T-helper 2 cell treated with Interferon-gamma antibody and Interleukin-4, amounts not matched to agents 100 ng/mL and 5 ng/mL, for 36 hours (primary cell): ENCODE measurements at regions not wholly inside any gene's neighbourhood (a gene's known extent, or its start where the extent isn't known, plus 50 kb on each side); places are given as distances from the start of the nearest gene placed in this dataset.

Experiments
- intact Hi-C: fragments of 100-400 bp; cut with micrococcal nuclease; formaldehyde crosslinking; loops from one replicate; pipeline ENCODE4 v1.15.1; 2023

DNA sequence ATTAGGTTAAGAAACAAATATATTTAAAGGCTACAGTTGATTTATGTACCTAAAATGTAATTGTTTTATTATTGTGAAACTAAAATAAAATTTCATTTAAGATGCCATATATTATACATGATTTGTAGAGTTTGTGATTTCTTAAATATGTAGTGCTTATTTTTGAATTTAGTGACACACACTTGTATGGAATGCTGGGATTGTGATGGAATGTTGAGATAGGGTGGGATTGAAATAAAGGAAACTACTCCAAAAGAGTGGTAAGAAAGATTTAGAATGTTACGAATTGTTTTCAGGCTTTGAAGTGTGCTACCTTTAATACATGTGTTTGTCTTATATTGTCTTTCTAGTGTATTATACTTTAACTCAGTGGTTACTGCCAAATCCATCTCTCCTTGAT, 330.3 kb upstream of the PITX2 start:
- intact Hi-C loops = no loop called here

DNA sequence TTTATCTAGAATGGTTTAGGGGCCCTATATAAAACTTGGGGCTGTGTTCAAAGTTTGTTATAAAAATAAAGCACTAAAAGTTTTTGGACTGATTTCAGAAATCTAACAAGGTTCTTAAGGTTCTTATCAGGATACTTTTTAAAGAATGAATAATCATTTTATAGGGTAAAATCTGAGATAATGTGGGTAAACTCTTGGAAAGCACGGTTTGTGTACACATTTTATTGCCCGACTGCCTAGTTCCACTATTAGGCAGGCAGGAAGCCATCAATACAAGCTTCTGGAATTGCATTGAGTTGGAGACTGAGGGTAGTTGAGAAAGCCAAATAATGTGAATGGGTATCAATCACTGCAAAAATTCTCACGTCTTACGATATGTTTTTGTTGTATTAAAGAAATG, 331.0 kb upstream of the PITX2 start:
- intact Hi-C loops = no loop called here

DNA sequence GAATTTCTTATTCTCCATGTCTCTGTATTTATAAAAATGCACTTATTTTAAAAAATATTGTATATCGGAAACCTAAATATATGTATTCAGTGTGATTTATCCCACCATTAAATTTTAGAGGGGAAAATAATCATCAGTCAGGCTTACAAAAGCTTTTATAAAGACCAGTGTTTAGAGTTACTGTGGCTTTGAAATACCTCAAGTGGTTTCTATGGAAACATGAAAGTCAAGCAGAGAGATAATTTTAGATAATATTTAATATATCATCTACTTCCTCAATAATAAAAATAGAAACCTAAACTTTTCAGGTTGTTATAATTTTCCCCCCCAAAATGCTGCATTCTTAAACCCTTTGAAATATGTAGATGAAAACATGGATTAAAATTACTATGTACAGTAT, 332.9 kb upstream of the PITX2 start:
- intact Hi-C loops = no loop called here

DNA sequence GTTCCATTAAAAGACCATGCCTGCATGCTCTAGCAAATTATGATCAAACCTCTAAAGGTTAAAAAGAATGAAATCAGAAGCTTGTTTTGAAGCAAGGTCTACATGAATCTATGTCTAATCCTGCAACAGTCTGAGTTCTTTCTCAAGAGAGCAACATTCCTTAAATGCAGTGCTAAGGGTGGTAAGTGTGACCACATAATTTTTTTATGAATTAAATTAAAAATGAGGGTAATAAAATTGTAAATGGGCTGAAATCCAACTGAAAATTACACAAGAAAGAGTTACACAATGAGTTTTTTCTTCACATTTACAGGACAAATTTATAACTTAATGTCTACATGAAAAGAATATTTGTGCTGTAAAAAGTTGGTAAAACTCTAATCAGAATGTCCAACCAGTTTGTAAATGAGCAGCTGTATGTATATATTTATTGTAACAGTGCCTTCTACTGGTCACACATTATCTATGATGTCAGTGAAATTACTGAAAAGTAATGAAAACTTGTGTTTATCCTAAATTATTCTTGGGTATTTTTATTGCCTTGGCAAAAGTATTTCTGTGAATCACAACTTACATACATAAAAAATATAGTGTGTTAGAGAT, 336.3 kb upstream of the PITX2 start:
- intact Hi-C loops = no loop called here

DNA sequence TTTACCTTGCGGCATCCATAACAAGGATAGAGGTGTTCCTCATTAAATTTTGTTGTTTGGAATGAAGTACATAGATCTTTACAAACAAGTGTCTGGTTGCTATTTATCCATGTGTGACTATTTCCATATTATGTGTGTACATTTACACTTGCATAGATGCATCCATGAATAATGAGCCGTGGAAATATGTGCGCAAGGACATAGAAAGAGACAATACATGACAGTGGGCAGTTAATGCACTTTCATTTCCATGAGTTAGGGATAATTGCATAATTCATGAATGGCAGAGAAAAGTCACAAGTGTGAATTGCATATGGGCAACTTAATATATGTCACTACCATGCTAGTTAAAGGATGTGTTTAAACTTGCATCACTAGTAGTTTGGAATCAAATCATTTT, 338.2 kb upstream of the PITX2 start:
- intact Hi-C loops = no loop called here

DNA sequence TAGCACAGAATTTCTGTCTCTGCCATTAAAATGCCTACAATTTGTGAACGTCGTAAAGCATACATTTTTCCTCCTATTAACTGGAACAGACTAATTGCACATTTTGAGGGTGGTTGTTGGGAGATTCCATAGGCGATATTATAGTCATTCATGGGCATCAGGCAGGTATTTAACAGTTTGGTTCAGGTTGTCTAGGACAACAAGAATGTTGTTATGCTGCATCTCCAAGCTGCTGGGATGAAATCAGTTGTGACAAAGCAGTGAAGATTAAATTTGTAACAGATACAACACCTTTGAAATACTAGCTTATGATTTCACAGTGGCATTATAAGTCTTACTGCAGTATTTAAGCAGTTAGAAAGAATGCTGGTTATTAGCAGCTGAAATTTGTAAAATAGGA, 339.7 kb upstream of the PITX2 start:
- intact Hi-C loops = no loop called here

DNA sequence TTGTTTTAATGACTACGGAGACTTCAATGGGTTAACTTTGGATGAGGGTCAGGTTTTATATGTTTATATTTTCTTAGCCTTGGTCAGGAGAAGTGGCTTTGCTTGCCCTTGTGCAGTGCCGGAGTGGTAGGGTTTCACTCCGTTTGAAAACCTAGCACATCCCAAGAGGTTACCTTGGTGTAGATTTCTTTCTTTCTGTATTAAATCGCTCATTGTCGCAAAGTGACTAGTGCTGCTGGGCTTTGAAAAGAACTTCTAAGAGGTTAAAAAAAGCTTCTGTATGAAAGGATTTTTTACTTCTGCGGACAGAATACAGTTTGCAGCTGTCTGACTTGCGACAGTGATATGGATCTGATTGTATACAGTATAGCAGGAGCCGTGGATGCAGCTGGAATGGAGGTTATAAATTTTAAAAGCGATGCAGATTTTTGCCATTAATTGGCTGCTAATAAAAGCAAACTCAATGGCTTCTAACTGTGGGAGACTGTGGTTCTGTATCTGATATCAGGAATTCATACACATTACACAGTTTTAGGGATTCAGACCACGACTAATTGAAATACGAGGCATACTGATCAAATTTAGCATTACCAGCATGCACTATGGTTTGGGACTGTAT, 340.9 kb upstream of the PITX2 start:
- intact Hi-C loops = no loop called here

DNA sequence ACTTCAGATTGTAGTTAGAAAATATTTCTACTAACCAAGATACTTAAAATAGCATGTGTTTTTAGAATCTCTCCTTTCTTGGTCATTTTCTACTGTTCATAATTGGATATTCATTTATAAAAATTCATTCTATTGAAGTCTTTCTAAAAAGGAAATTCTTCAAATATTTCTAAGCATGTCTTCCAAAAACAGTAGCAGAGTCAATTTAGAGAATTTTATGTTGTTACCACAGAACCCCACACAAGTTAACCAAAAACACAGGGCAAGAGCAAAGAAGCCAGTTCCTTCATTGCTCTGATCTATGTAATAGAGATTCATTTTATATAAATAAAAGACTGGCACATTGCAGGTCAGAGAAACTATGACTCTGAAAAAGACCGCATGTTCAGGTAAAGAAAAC, 345.1 kb upstream of the PITX2 start:
- intact Hi-C loops = no loop called here

DNA sequence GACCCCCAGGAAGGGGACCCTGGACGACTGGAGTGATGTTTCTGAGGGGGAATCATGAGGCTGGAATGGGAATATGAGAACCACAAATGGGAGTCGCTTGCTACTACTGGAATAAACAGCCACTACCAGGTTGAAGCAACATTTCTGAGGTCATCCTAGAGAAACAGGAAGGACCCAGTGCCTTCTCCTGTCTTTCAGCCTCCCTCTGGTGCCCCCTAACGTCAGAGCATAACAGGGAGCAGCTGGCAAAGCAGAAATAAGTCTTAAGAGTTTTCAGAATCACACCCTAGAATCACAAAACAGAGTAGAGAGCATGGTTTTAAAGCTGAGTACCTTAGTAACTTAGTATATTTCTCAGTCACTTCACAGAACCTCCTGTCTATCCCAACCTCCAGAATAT, 347.8 kb upstream of the PITX2 start:
- intact Hi-C loops = no loop called here

DNA sequence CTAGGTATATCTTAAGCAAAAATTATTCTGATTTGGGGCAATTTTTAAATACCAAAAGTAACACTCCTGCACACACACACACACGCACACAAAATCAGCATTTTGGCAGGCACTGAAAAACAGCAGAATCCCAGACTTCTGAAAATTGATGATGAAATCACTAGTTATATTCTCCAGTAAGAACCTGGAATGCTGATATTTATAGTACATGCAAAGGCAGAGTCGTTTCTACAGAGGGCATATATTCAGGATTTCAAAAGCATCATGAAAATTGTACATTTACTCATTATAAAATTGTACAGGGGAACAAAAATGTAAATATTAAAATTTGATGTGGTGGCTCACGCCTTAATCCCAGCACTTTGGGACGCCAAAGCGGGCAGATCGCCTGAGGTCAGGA, 352.5 kb upstream of the PITX2 start:
- intact Hi-C loops = no loop called here

DNA sequence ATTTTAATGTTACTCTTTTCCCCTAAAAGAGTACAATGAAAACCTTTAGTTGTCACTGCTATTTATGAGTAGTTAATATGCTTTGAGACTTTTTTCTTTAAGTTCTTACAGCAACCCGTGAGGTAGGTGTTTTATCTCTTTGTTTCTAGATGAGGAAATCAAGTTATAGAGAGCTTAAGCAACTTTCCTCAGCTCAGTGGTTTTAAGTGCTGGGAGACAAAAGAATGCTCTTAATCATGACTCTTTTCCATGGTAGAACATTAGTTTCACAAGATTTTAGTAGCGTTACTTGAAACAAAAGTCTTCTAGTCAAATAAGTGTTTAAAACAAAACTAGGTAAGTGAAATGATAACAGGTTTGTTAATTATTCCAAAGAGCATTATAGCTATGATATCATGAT, 354.7 kb upstream of the PITX2 start:
- intact Hi-C loops = no loop called here

DNA sequence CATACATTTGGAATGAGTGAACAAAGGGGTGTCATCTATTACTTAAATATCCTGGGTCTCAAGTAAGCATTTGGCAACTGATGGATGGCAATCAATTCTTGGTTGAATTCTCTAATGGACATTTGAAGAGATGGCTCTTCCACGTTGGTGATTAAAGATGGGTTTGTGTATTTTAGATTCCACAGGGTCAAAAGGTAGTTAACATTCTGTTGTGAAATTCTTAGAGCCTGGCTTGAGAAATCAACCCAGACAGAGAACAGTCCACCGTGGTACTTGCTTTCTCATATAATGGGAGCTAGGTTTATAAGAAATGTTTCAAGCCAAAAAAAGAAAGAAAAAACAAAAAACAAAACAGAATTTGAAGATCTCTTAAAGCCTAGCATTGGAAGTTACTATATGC, 355.9 kb upstream of the PITX2 start:
- intact Hi-C loops = no loop called here

DNA sequence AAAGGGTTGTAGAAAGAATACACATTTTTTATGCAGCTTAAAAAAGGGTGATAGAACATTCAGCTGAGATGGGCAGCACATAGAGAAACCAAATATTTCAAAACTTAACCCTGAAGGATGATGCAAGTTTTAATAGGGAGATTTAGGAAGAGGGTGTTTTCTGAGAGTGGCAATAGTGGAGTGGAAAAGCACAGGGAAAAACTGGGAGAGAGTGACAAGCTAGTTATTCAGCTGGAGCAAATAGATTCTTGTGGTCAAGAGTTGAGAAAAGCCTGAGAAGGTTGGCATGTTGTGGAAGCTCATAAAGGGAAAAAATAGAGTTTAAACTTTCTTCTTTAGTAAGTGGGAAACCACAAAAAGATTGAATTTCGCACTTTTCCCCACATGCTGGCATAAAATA, 359.6 kb upstream of the PITX2 start:
- intact Hi-C loops = no loop called here

DNA sequence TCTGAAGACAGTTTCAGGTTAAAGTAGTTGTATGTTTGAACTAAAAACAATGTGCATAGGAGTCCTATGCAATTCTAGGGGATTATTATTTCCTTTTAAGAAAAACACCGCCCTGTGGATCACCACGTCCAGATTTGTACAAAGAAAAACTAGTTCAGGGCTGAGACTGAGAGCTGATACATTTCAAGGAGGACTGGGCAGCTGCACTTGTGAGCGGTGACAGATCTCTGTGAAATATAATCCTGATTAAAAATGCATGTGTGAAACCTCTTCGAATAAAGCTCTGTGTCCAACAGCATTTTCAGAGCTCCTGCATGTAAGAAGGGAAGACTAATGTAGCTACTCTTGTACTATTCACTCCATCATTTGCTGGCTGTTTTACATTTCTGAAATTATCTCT, 365.8 kb upstream of the PITX2 start:
- intact Hi-C loops = no loop called here

DNA sequence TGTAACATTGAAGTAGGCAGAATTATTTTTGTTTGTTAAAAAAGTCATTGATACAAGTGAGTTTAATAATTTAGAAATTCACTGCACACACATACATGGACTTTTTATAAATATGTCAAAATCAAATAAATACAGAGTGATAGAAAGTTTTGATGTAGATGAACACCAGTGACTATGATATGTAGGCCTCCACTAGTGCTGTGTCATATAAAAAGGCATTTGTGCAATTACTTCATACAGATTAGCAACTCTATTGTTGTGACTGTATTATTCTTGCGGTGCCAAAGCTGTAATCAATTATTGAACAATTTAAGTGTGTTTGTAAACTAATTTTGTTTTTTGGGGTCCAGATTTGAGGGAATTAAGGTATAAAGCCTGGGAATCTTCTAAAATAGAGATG, 366.2 kb upstream of the PITX2 start:
- intact Hi-C loops = no loop called here

DNA sequence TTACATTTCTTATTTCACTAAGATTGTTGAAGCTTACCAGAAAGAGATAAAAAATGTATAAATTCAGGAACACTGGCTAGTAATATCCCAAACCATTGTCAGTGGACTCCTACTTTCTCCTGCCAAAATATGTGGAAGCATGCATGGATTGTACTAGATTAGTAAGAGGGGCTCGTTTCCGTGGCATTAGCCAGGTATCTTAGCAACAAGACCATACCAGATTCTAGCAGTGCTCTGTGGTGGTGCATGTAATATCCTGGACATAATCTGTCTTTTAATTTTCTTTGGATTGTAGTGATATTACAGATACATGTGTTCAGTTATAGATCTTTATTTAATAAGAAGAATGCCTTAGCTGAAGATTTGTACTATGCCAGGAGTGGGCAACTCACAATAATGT, 371.9 kb upstream of the PITX2 start:
- intact Hi-C loops = no loop called here

DNA sequence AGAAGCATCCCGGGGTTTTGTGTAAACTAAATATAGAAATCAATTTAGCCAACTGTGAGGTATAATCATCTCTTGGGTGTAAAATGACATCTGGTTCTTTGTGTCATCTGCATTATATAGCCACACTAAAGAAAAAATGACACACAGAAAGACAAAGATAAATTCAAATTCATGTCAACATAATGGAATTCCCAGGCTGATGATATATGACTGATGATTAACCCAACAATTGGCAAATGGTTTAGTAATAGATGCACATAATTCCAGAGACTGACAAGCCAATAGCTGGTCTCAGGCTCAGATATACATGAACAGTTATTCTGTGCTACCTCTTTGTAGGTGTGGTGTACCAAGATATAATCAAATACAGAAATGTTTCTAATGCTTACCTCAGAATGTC, 375.4 kb upstream of the PITX2 start:
- intact Hi-C loops = no loop called here

DNA sequence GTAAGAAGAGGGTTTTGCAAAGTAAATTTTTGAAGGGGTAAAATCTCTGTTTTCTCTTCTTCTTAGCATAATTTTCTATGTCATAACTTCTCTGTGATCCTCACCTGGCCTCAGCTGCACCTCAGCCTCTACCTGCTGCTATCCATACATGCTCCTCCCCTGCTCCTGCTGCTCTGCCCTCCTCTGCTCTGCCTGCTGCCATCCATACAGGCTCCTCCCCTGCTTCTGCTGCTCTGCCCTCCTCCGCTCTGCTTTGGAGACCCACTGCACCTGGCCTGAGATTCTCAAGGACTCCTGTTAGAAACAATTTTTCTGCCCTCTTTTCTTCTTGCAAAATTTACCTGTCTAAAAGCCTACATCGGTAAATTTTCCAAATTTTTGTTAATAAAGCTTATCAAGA, 388.6 kb upstream of the PITX2 start:
- intact Hi-C loops = no loop called here

DNA sequence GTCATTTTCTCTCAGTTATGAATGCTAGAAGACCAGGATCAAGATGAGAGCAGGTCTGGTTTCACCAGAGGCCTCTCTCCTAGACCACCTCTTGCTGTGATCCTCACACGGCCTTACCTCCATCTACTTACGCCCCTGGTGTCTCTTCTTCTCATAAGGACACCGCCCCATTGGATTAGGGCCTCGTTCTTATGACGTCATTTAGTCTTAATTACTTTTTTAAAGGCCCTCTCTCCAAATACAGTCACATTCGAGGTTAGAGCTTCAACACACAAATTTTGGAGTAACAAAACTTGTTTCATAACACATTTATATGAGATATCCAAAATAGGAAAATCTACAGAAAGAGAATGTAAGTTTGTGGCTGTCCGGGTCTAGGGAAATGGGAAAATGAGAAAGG, 391.0 kb upstream of the PITX2 start:
- intact Hi-C loops = no loop called here

DNA sequence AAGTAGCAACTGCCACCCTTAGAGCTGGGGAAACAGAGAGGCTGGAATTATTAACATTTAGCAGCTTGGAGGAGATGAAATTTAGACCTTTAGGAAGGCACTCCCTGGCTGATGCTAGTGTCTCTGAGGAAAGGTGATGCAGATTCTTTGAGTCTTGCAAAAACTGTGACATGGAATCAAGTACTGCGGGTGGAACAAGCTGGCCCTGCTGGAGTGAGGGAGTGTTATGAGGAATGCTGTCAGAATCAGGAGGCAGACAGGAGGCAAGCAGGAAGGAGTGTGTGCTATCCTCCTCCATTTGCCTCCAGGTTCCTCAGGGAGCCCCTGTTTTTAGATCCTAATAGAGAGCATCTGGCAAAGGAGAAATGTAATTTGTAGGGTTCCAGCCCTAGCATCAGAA, 391.7 kb upstream of the PITX2 start:
- intact Hi-C loops = no loop called here

DNA sequence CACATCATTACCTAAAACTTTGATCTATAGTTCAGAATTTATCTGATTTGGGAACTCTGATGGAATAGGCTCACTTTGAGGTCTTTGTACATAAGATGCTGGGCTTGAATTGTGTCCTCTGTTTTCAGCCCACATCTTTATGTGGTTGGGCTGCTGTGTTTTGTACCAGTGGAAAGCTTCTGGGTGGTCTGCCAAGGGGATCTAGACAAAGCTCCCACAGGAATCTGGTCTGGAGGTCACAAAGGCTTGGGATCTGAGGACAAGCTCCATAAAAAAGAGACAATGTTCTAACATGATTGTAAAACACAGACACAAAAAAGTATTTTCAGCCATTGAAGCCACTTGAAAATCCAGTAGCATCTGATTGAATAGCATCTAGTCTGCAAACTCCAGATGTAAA, 393.5 kb upstream of the PITX2 start:
- intact Hi-C loops = no loop called here

DNA sequence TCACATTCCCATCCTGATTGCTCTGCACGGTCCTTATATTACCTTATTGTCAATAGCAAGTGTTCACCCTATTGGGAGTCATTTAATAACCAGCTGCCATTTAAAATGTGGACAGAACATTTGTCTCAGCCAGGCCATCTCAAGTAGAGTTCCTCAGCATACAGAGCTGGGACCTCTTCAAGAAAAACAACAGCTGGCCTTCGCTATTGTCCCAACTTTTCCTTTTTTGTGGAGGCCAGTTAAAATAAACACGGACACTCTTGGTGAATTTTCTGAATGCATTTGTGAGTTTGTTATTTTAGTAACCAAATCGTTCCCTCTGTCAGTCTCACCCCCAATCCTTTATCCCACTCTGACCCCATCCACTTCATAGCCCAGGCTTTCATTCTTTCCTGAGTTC, 395.3 kb upstream of the PITX2 start:
- intact Hi-C loops = no loop called here

DNA sequence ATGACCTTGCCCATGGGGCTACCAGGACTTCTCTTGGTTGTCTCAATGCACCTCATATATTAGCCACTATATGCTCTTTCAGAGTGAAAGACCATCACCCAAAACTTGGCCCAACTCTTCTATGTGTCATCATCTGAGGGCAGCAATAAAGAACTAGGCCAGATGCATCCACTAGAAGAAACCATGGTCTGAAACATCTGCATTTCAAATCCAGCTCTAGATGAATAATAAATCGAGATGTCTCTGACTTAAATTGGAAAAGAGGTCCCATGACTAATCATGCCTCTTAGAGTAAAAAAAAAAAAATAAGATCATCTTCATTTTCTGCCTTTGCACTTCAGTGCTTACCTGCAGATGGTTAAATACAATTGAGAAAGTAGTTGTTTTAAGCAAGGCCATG, 397.6 kb upstream of the PITX2 start:
- intact Hi-C loops = no loop called here

DNA sequence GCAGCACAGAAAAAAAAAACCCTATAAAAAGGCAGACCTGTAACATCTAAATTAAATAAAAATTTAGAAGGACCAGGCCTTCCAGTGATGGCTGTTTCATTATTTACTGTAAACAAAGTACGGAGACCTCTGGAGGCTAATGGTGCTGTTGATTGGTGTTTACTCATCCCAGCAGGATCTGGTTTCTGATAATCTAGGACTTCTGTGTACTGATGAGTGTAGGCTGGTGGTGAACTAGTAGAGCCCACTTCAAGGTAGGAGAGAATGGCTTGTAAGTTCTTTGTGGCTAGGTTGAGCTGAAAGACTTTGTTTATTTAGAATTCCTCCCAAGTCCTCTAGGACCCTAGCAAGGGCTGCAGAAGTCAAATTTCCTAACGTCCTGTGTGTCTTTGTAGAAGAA, 398.1 kb upstream of the PITX2 start:
- intact Hi-C loops = no loop called here
